ENCODE measurements at regions not wholly inside any gene's neighbourhood (a gene's known extent, or its start where the extent isn't known, plus 50 kb on each side); places are given as distances from the start of the nearest gene placed in this dataset.

- H3K9me2 ChIP-seq (ENCODE audit: insufficient read depth, low read length) = no peaks in the 10 kb centered on the region
- H3K4me2 ChIP-seq (ENCODE audit: low read length) = no peak overlapping the region
- H3K27ac ChIP-seq (ENCODE audit: low read length) = no peak overlapping the region
- H3K9me3 ChIP-seq (ENCODE audit: low read length) = no peaks in the 10 kb centered on the region
- no peaks in the 10 kb centered on the region for H4K20me1 ChIP-seq (ENCODE audit: insufficient read depth)
- H3K27me3 ChIP-seq (ENCODE audit: insufficient read depth, low read depth, low read length) = no peaks in the 10 kb centered on the region
- no peaks in the 10 kb centered on the region for H3K36me3 ChIP-seq (ENCODE audit: insufficient read depth, low read length)
- no peak overlapping the region for H3K4me3 ChIP-seq (ENCODE audit: low read length)
- no peak overlapping the region for H3K9ac ChIP-seq (ENCODE audit: low read length)
- no peaks in the 10 kb centered on the region for H3F3A ChIP-seq (ENCODE audit: insufficient read depth, low read length, poor library complexity, severe bottlenecking)
- no peak overlapping the region for H2AFZ ChIP-seq (ENCODE audit: low read depth, low read length)
- TF ChIP-seq TAF1 (IDR thresholded peaks at IDR 0.05; ENCODE audit: low read depth) (no peak), SMC3 (conservative IDR thresholded peaks at IDR 0.05; ENCODE audit: poor library complexity) (no peak), POLR2AphosphoS5 (IDR thresholded peaks at IDR 0.05) (no peak), RAD21 (conservative IDR thresholded peaks at IDR 0.05) (no peak), EZH2 (IDR thresholded peaks at IDR 0.05; ENCODE audit: borderline replicate concordance, insufficient read depth, low read length, poor library complexity, severe bottlenecking) (no peak), REST (IDR thresholded peaks at IDR 0.05; ENCODE audit: borderline replicate concordance) (no peak), MXI1 (conservative IDR thresholded peaks at IDR 0.05; ENCODE audit: poor library complexity, severe bottlenecking) (no peak), EP300 (conservative IDR thresholded peaks at IDR 0.05; ENCODE audit: poor library complexity, severe bottlenecking) (no peak), CTCF (IDR thresholded peaks at IDR 0.05; ENCODE audit: poor library complexity, severe bottlenecking) (no peak)
- H3K79me2 ChIP-seq (replicated peaks; ENCODE audit: insufficient read depth, low read length) = no peaks in the 10 kb centered on the region
Measured at GRCh38 chr12:123073292-123073691, 77.6 kb downstream of the PITPNM2 start.

- H2AFZ ChIP-seq (ENCODE audit: low read depth, low read length) = no peak overlapping the region
- H3K79me2 ChIP-seq (replicated peaks; ENCODE audit: insufficient read depth, low read length) = no peaks in the 10 kb centered on the region
- no peak overlapping the region for H3K4me2 ChIP-seq (ENCODE audit: low read length)
- H3K9ac ChIP-seq (ENCODE audit: low read length) = no peak overlapping the region
- H3K4me3 ChIP-seq (ENCODE audit: low read length) = no peak overlapping the region
- H3K9me2 ChIP-seq (ENCODE audit: insufficient read depth, low read length) = no peaks in the 10 kb centered on the region
- no peak for TF ChIP-seq REST (IDR thresholded peaks at IDR 0.05; ENCODE audit: borderline replicate concordance)
- no peak for TF ChIP-seq RAD21 (conservative IDR thresholded peaks at IDR 0.05)
- TF ChIP-seq SMC3 (conservative IDR thresholded peaks at IDR 0.05; ENCODE audit: poor library complexity) = no peak
- TF ChIP-seq EZH2 (IDR thresholded peaks at IDR 0.05; ENCODE audit: borderline replicate concordance, insufficient read depth, low read length, poor library complexity, severe bottlenecking) = no peak
- H3K27ac ChIP-seq (ENCODE audit: low read length) = no peak overlapping the region
- no peaks in the 10 kb centered on the region for H3F3A ChIP-seq (ENCODE audit: insufficient read depth, low read length, poor library complexity, severe bottlenecking)
- no peaks in the 10 kb centered on the region for H3K36me3 ChIP-seq (ENCODE audit: insufficient read depth, low read length)
- H3K27me3 ChIP-seq (ENCODE audit: insufficient read depth, low read depth, low read length) = no peaks in the 10 kb centered on the region
- no peaks in the 10 kb centered on the region for H3K9me3 ChIP-seq (ENCODE audit: low read length)
- no peaks in the 10 kb centered on the region for H4K20me1 ChIP-seq (ENCODE audit: insufficient read depth)
Measured at GRCh38 chr12:123071857-123072256, 79.0 kb downstream of the PITPNM2 start.
